ENCODE measurements at regions not wholly inside any gene's neighbourhood (a gene's known extent, or its start where the extent isn't known, plus 50 kb on each side); places are given as distances from the start of the nearest gene placed in this dataset.

DNA sequence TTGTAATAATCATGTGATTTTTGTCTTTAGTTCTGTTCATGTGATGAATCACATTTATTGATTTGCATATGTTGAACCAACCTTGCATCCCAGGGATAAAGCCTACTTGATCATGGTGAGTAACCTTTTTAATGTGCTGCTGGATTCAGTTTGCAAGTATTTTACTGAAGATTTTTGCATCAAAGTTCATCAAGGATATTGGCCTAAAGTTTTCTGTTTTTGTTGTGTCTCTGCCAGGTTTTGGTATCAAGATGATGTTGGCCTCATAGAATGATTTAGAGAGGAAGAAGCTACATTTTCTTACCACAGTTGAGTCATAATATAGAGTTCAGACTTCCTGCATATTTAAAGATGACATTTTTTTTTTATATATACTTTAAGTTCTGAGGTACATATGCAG lies 455.9 kb downstream of the PLPP3 start:
- TF ChIP-seq, protein P1, sequence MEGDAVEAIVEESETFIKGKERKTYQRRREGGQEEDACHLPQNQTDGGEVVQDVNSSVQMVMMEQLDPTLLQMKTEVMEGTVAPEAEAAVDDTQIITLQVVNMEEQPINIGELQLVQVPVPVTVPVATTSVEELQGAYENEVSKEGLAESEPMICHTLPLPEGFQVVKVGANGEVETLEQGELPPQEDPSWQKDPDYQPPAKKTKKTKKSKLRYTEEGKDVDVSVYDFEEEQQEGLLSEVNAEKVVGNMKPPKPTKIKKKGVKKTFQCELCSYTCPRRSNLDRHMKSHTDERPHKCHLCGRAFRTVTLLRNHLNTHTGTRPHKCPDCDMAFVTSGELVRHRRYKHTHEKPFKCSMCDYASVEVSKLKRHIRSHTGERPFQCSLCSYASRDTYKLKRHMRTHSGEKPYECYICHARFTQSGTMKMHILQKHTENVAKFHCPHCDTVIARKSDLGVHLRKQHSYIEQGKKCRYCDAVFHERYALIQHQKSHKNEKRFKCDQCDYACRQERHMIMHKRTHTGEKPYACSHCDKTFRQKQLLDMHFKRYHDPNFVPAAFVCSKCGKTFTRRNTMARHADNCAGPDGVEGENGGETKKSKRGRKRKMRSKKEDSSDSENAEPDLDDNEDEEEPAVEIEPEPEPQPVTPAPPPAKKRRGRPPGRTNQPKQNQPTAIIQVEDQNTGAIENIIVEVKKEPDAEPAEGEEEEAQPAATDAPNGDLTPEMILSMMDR (IDR thresholded peaks at IDR 0.05), result no peak
- TF ChIP-seq EZH2 (IDR thresholded peaks at IDR 0.05) (no peak), EZH2phosphoT487 (IDR thresholded peaks at IDR 0.05) (no peak)

All from neural progenitor cell (in vitro differentiated cells).